OCI-LY1 (cell line): ENCODE measurements at regions not wholly inside any gene's neighbourhood (a gene's known extent, or its start where the extent isn't known, plus 50 kb on each side); places are given as distances from the start of the nearest gene placed in this dataset.

Experiments used
- H2AFZ ChIP-seq: fragments of 200-600 bp; sonication (generic), shearing (Covaris generic); 2 replicates; pipeline ENCODE4 v1.6.0; 2014; ENCODE audit warnings: antibody characterized with exemption, mild to moderate bottlenecking, low read length
- H3F3A ChIP-seq: fragments of 200-600 bp; sonication (generic), shearing (Covaris generic); 2 replicates; pipeline ENCODE4 v1.6.0; 2014; ENCODE audit warnings: mild to moderate bottlenecking, antibody characterized with exemption, low read length, moderate library complexity; ENCODE audit not compliant: insufficient read depth
- H3K27ac ChIP-seq: fragments of 200-600 bp; sonication (generic); 2 replicates; pipeline ENCODE4 v1.5.1; 2014; ENCODE audit warnings: low read length, mixed run types, mild to moderate bottlenecking, low read depth; ENCODE audit not compliant: poor library complexity, severe bottlenecking
- H3K27me3 ChIP-seq: fragments of 200-600 bp; sonication (generic); 2 replicates; pipeline ENCODE4 v1.6.0; 2014; ENCODE audit warnings: antibody characterized with exemption, mild to moderate bottlenecking, low read length, moderate library complexity; ENCODE audit not compliant: insufficient read depth
- H3K36me3 ChIP-seq: fragments of 200-600 bp; sonication (generic); 2 replicates; pipeline ENCODE4 v1.6.1; 2014; ENCODE audit warnings: mild to moderate bottlenecking, antibody characterized with exemption, low read length, moderate library complexity, mixed read lengths; ENCODE audit not compliant: insufficient read depth
- H3K4me1 ChIP-seq: fragments of 200-600 bp; sonication (generic); 2 replicates; pipeline ENCODE4 v1.5.1; 2014; ENCODE audit warnings: mild to moderate bottlenecking, low read length, moderate library complexity; ENCODE audit not compliant: insufficient read depth, severe bottlenecking
- H3K4me2 ChIP-seq: fragments of 200-600 bp; sonication (generic), shearing (Covaris generic); 2 replicates; pipeline ENCODE4 v1.6.1; 2014; ENCODE audit warnings: low read length
- H3K4me3 ChIP-seq: fragments of 200-600 bp; sonication (generic); 2 replicates; pipeline ENCODE4 v1.5.1; 2014; ENCODE audit warnings: low read length, low read depth, mild to moderate bottlenecking, mixed read lengths; ENCODE audit not compliant: poor library complexity, severe bottlenecking
- H3K79me2 ChIP-seq: fragments of 200-600 bp; shearing (Covaris generic); 2 replicates; pipeline ENCODE4 v1.6.1; 2016; ENCODE audit warnings: mixed run types, low read length, mixed read lengths; ENCODE audit not compliant: insufficient read depth
- H3K9ac ChIP-seq: fragments of 200-600 bp; sonication (generic), shearing (Covaris generic); 2 replicates; pipeline ENCODE4 v1.6.1; 2014; ENCODE audit warnings: mild to moderate bottlenecking, low read length, mixed read lengths
- H3K9me2 ChIP-seq: fragments of 200-600 bp; sonication (generic), shearing (Covaris generic); 2 replicates; pipeline ENCODE4 v1.6.1; 2014; ENCODE audit warnings: low read depth, mild to moderate bottlenecking, low read length, mixed read lengths
- H3K9me3 ChIP-seq: fragments of 200-600 bp; shearing (Covaris generic); 2 replicates; pipeline ENCODE4 v1.6.1; 2014; ENCODE audit warnings: low read length, mixed read lengths
- H4K20me1 ChIP-seq: fragments of 200-600 bp; sonication (generic), shearing (Covaris generic); 2 replicates; pipeline ENCODE4 v1.6.0; 2016; ENCODE audit warnings: mild to moderate bottlenecking, low read length; ENCODE audit not compliant: insufficient read depth
- CTCF ChIP-seq: fragments of 200-600 bp; sonication (generic), shearing (Covaris generic); IDR thresholded peaks from 2 replicates; pipeline ENCODE4 v1.5.1; 2017; ENCODE audit warnings: mild to moderate bottlenecking, antibody characterized with exemption, low read length, moderate library complexity, mixed read lengths
- EZH2 ChIP-seq: fragments of 200-600 bp; sonication (generic), shearing (Covaris generic); IDR thresholded peaks from 2 replicates; pipeline ENCODE4 v1.8.0; 2017; ENCODE audit warnings: borderline replicate concordance, mixed run types, mild to moderate bottlenecking, antibody characterized with exemption, low read length, moderate library complexity, mixed read lengths

DNA sequence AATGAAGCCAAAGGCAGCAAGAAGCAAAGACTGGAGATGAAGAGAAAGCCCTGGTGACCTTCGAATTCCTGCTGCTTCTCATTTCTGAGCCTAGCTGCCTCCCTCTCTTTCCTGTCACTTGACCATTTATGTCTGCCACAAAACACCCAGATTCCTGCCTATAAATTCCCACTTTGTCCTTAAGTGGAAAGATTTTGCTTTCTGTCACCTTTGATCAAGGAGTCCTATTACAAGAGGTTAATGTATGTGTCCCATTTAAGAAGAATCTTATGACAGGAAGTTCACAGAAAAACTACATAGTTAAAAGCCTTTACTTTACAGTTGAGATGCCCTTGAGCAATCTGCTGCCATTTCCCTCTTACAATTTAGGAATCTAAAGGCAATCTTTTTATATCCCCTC is 155.7 kb downstream of the GALC start:
- TF ChIP-seq EZH2 (no peak), CTCF (no peak)
- no peak overlapping the region for H3K27ac ChIP-seq
- no peaks in the 10 kb centered on the region for H3K4me1 ChIP-seq
- H3K79me2 ChIP-seq = no peaks in the 10 kb centered on the region
- no peak overlapping the region for H3K4me3 ChIP-seq
- H3K9ac ChIP-seq = no peak overlapping the region
- H4K20me1 ChIP-seq = no peaks in the 10 kb centered on the region
- no peaks in the 10 kb centered on the region for H3F3A ChIP-seq
- no peaks in the 10 kb centered on the region for H3K27me3 ChIP-seq
- no peaks in the 10 kb centered on the region for H3K36me3 ChIP-seq
- H3K9me3 ChIP-seq = no peaks in the 10 kb centered on the region
- no peak overlapping the region for H2AFZ ChIP-seq
- H3K4me2 ChIP-seq = no peak overlapping the region
- no peaks in the 10 kb centered on the region for H3K9me2 ChIP-seq

DNA sequence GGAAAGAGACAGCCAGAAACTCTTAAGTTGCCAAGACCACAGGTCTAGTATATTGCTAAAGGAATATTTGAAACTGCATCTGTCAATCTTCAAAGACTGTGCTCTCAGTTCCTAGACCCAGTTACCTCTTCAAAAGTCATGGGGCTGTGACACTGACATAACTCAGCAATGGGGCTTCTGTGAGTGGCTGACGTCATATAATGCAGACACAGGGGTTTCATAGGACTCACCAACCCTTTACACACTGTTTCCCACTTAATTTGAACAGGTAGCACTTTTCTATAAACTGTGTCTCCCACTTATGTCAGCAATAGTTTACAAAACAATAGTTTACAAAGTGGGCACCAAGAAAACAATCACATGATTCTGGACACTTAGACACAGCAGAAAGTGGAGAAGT is 158.4 kb downstream of the GALC start:
- Histone ChIP-seq H3K4me2 (no peak overlapping the region), H3K36me3 (no peaks in the 10 kb centered on the region), H3F3A (no peaks in the 10 kb centered on the region), H2AFZ (no peak overlapping the region), H3K4me3 (no peak overlapping the region), H3K9me2 (no peaks in the 10 kb centered on the region), H3K9me3 (no peaks in the 10 kb centered on the region), H4K20me1 (no peaks in the 10 kb centered on the region), H3K4me1 (no peaks in the 10 kb centered on the region), H3K9ac (no peak overlapping the region), H3K79me2 (no peaks in the 10 kb centered on the region), H3K27ac (no peak overlapping the region), H3K27me3 (no peaks in the 10 kb centered on the region)
- TF ChIP-seq EZH2 (no peak), CTCF (no peak)

DNA sequence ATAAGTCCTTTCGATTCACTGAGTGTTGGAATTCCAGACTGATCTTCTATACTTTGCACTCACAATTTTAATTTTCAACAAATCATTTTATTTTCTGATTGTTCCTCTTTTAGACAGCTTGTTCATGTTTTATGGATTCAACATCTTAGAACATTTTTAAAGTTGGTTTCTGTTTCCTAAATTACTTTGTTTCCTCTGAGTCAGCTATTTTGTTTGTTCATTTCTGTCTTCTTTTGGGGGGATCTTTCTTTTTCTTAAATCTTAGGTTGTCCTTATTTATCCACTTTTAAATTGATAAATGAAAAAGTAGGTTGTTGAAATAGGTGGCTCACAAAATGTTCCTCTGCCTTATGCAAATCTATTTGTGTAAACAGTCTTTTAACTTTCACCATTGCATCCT is 160.0 kb downstream of the GALC start:
- no peak overlapping the region for H3K4me2 ChIP-seq
- H3K79me2 ChIP-seq = no peaks in the 10 kb centered on the region
- H3K27me3 ChIP-seq = no peaks in the 10 kb centered on the region
- TF ChIP-seq EZH2 (no peak), CTCF (no peak)
- H3K4me1 ChIP-seq = no peaks in the 10 kb centered on the region
- no peak overlapping the region for H3K9ac ChIP-seq
- no peak overlapping the region for H3K4me3 ChIP-seq
- no peaks in the 10 kb centered on the region for H3F3A ChIP-seq
- H3K9me3 ChIP-seq = no peaks in the 10 kb centered on the region
- H4K20me1 ChIP-seq = no peaks in the 10 kb centered on the region
- H3K9me2 ChIP-seq = no peaks in the 10 kb centered on the region
- no peak overlapping the region for H2AFZ ChIP-seq
- H3K36me3 ChIP-seq = no peaks in the 10 kb centered on the region
- H3K27ac ChIP-seq = no peak overlapping the region
